ENCODE measurements at regions not wholly inside any gene's neighbourhood (a gene's known extent, or its start where the extent isn't known, plus 50 kb on each side); places are given as distances from the start of the nearest gene placed in this dataset.

GRCh38 chr2:164213916-164214315 is 407.4 kb downstream of the GRB14 start:
- H2AFZ ChIP-seq (ENCODE audit: low read depth) = no peak overlapping the region
- POLR2A ChIA-PET = no interaction called here
- WGBS (ENCODE audit: low lambda C conversion rate) = 13% methylated on average over 1 of the region's 1 CpG
- H4K20me1 ChIP-seq (ENCODE audit: insufficient read depth) = no peaks in the 10 kb centered on the region
- H3K9me2 ChIP-seq = no peaks in the 10 kb centered on the region
- H3K36me3 ChIP-seq (replicated peaks in 1 of 2; ENCODE audit: control insufficient read depth in 1 of 2, insufficient read depth in 2 of 2, low read length in 1 of 2) = no peaks in the 10 kb centered on the region
- no peak overlapping the region for H3K27ac ChIP-seq (ENCODE audit: low read depth in 2 of 2, low read length in 1 of 2)
- no peaks in the 10 kb centered on the region for H3K4me1 ChIP-seq (ENCODE audit: control insufficient read depth in 1 of 2, insufficient read depth in 2 of 2, low read depth in 1 of 2, low read length in 1 of 2)
- no peak overlapping the region for H3K4me3 ChIP-seq (ENCODE audit: low read depth in 2 of 2, low read length in 1 of 2)
- no peaks in the 10 kb centered on the region for H3K27me3 ChIP-seq (ENCODE audit: insufficient read depth)
- no peak for DNase-seq
- H3K9me3 ChIP-seq = no peaks in the 10 kb centered on the region
- TF ChIP-seq RCOR1 (IDR thresholded peaks at IDR 0.05; ENCODE audit: low read length) (no peak), REST (IDR thresholded peaks at IDR 0.05; ENCODE audit: low read depth, low read length) (no peak), EZH2phosphoT487 (IDR thresholded peaks at IDR 0.05; ENCODE audit: borderline replicate concordance, low read depth) (no peak), MEF2A (IDR thresholded peaks at IDR 0.05; ENCODE audit: borderline replicate concordance, low read depth) (no peak), ZBTB33 (IDR thresholded peaks at IDR 0.05; ENCODE audit: borderline replicate concordance, low read depth) (no peak), RAD21 (IDR thresholded peaks at IDR 0.05; ENCODE audit: low read length) (no peak), GABPA (IDR thresholded peaks at IDR 0.05; ENCODE audit: low read depth) (no peak), TCF12 (IDR thresholded peaks at IDR 0.05) (no peak), NFIC (IDR thresholded peaks at IDR 0.05; ENCODE audit: borderline replicate concordance) (no peak), FOXJ3 (CRISPR knock-in tag; IDR thresholded peaks at IDR 0.05) (no peak), GATA2 (CRISPR knock-in tag; IDR thresholded peaks at IDR 0.05) (no peak), FOXM1 (IDR thresholded peaks at IDR 0.05; ENCODE audit: low read depth) (no peak), NRF1 (IDR thresholded peaks at IDR 0.05; ENCODE audit: low read depth, low read length) (no peak), TAF1 (IDR thresholded peaks at IDR 0.05; ENCODE audit: borderline replicate concordance, low read depth, low read length) (no peak), POLR2AphosphoS5 (IDR thresholded peaks at IDR 0.05; ENCODE audit: low read depth, low read length) (no peak), MAX (IDR thresholded peaks at IDR 0.05; ENCODE audit: low read depth) (no peak), CHD2 (IDR thresholded peaks at IDR 0.05; ENCODE audit: low read length, partially characterized antibody) (no peak)
- no peaks in the 10 kb centered on the region for H3K79me2 ChIP-seq (ENCODE audit: insufficient read depth)
- no peak overlapping the region for H3K9ac ChIP-seq
- CTCF ChIA-PET = no interaction called here
- H3F3A ChIP-seq (replicated peaks; ENCODE audit: insufficient read depth) = no peaks in the 10 kb centered on the region
- no peak overlapping the region for H3K4me2 ChIP-seq

Data from SK-N-SH (cell line).